GM12891 (cell line): ENCODE measurements at regions not wholly inside any gene's neighbourhood (a gene's known extent, or its start where the extent isn't known, plus 50 kb on each side); places are given as distances from the start of the nearest gene placed in this dataset.

Experiments
- PAX5 ChIP-seq: IDR thresholded peaks from 2 replicates; pipeline ENCODE4 v1.6.1; 2011; ENCODE audit warnings: low read length, moderate library complexity, mild to moderate bottlenecking; ENCODE audit not compliant: insufficient read depth, severe bottlenecking
- POLR2A ChIP-seq: IDR thresholded peaks from 2 replicates; pipeline ENCODE4 v1.6.1; 2011; ENCODE audit warnings: low read depth, low read length, control low read depth
- POLR2AphosphoS5 ChIP-seq: IDR thresholded peaks from 2 replicates; pipeline ENCODE4 v1.6.1; 2011; ENCODE audit warnings: low read depth, low read length, control low read depth
- POU2F2 ChIP-seq: IDR thresholded peaks from 2 replicates; pipeline ENCODE4 v1.6.1; 2011; ENCODE audit warnings: low read depth, mild to moderate bottlenecking, control low read depth, low read length, moderate library complexity
- SPI1 ChIP-seq: IDR thresholded peaks from 2 replicates; pipeline ENCODE4 v1.6.1; 2011; ENCODE audit warnings: low read depth, low read length, control low read depth
- TAF1 ChIP-seq: IDR thresholded peaks from 2 replicates; pipeline ENCODE4 v1.6.1; 2011; ENCODE audit warnings: low read depth, low read length, control low read depth

- TF ChIP-seq POLR2AphosphoS5, result no peak
- TF ChIP-seq TAF1, result no peak
- no peak for TF ChIP-seq POLR2A
- TF ChIP-seq PAX5, result no peak
- TF ChIP-seq POU2F2, result no peak
- TF ChIP-seq SPI1, result no peak
These were observed 87.1 kb downstream of the ADRB2 start for GRCh38 chr5:148913493-148913892.
